K562 (cell line): ENCODE measurements at regions not wholly inside any gene's neighbourhood (a gene's known extent, or its start where the extent isn't known, plus 50 kb on each side); places are given as distances from the start of the nearest gene placed in this dataset.

Experiments
- ATAC-seq: fragments of 200-7000 bp; cut with Tn5 transposase; 3 replicates; pipeline ENCODE4 v1.9.1; 2020; ENCODE audit warnings: moderate library complexity
- BruUV-seq: library from RNA; stranded (reverse); fragments of 400-500 nt; replicated peaks from 2 replicates; lab custom pipeline; 2021; lab: Mats Ljungman, UMichigan
- CTCF ChIA-PET: fragments of 300-600 bp; formaldehyde crosslinking; extraction: SDS; loops from one replicate; lab custom pipeline; 2021; ENCODE audit warnings: low intra/inter-chr PET ratio; lab: Yijun Ruan, JAX
- POLR2A ChIA-PET: fragments of 300-600, 350-650 bp; sonication (Branson Sonifier 250); formaldehyde crosslinking; extraction: SDS; loops from one replicate; lab custom pipeline; 2021; ENCODE audit warnings: antibody characterized with exemption, inconsistent platforms; lab: Yijun Ruan, JAX
- DNase-seq, 4 experiments: peaks; one replicate each; pipeline versions ENCODE4 v3.0.0 to v3.0.0-alpha.2; 2011 to 2018; ENCODE audit warnings: low spot score in 3 of 4, mixed read lengths in 3 of 4; ENCODE audit errors: extremely low read depth in 1 of 4
- FAIRE-seq: peaks from 2 replicates; lab custom pipeline; 2011; peaks lifted over from hg19 to GRCh38; lab: Jason Lieb, UNC
- H2AFZ ChIP-seq: 2 replicates; pipeline ENCODE4 v1.6.0; 2011; ENCODE audit warnings: low read depth, low read length, control low read depth, inconsistent platforms
- H3K27ac ChIP-seq: fragments of 200-600 bp; 3 replicates; pipeline ENCODE4 v1.8.0; 2011; ENCODE audit warnings: low read depth, mild to moderate bottlenecking, control low read depth, inconsistent platforms, low read length, moderate library complexity, mixed read lengths; ENCODE audit errors: extremely low read depth
- H3K27me3 ChIP-seq, 2 experiments: fragments of 300-600 bp in 1 of 2; 2 replicates in 1 of 2; 3 replicates in 1 of 2; pipeline versions ENCODE4 v1.6.0 to v1.8.0; 2011; ENCODE audit warnings: inconsistent platforms in 2 of 2, low read length in 2 of 2, mild to moderate bottlenecking in 1 of 2, mixed read lengths in 1 of 2, moderate library complexity in 1 of 2; ENCODE audit not compliant: control insufficient read depth in 2 of 2, insufficient read depth in 2 of 2
- H3K36me3 ChIP-seq: fragments of 300-600 bp; 3 replicates; pipeline ENCODE4 v1.8.0; 2011; ENCODE audit warnings: mild to moderate bottlenecking, low read length, inconsistent platforms; ENCODE audit not compliant: control insufficient read depth, insufficient read depth
- H3K4me1 ChIP-seq, 2 experiments: fragments of 200-600 bp in 1 of 2; replicated peaks in 1 of 2; 2 replicates in 1 of 2; 3 replicates in 1 of 2; pipeline versions ENCODE4 v1.5.1 to v1.8.0; 2011; ENCODE audit warnings: inconsistent platforms in 2 of 2, low read length in 2 of 2, mild to moderate bottlenecking in 1 of 2, mixed read lengths in 1 of 2, moderate library complexity in 1 of 2; ENCODE audit not compliant: control insufficient read depth in 2 of 2, insufficient read depth in 2 of 2
- H3K4me2 ChIP-seq: 2 replicates; pipeline ENCODE4 v1.6.1; 2011; ENCODE audit warnings: low read length, control low read depth, inconsistent platforms, mixed read lengths; ENCODE audit not compliant: insufficient read depth
- H3K4me3 ChIP-seq: fragments of 200-600 bp; sonication (generic), shearing (Covaris generic); 2 replicates; pipeline ENCODE4 v1.5.1; 2016; ENCODE audit warnings: control low read depth, inconsistent platforms
- H3K79me2 ChIP-seq: fragments of 200-600 bp; 3 replicates; pipeline ENCODE4 v1.8.0; 2011; ENCODE audit warnings: low read length, inconsistent platforms; ENCODE audit not compliant: control insufficient read depth, insufficient read depth
- H3K9ac ChIP-seq, 2 experiments: 2 replicates each; pipeline versions ENCODE4 v1.6.0 to v1.6.1; 2011; ENCODE audit warnings: low read depth in 2 of 2, low read length in 2 of 2, control low read depth in 1 of 2, inconsistent platforms in 1 of 2, mild to moderate bottlenecking in 1 of 2, mixed read lengths in 1 of 2; ENCODE audit not compliant: insufficient read depth in 1 of 2
- H3K9me1 ChIP-seq: one replicate; pipeline ENCODE4 v1.6.0; 2011; ENCODE audit warnings: inconsistent platforms, mild to moderate bottlenecking, low read length, moderate library complexity; ENCODE audit not compliant: control insufficient read depth, insufficient read depth
- H3K9me3 ChIP-seq: replicated peaks from 2 replicates; pipeline ENCODE4 v1.5.1; 2011; ENCODE audit warnings: low read depth, low read length, inconsistent platforms; ENCODE audit not compliant: control insufficient read depth, insufficient read depth
- H4K20me1 ChIP-seq: replicated peaks from 2 replicates; pipeline ENCODE4 v1.6.1; 2011; ENCODE audit warnings: low read length, inconsistent platforms, mixed read lengths; ENCODE audit not compliant: control insufficient read depth, insufficient read depth
- ARID4B ChIP-seq: sonication (generic); formaldehyde crosslinking; IDR thresholded peaks from 2 replicates; pipeline ENCODE4 v1.8.0; 2022; ENCODE audit warnings: mild to moderate bottlenecking, missing genetic modification reagents
- MTA2 ChIP-seq: fragments of 450-650 bp; IDR thresholded peaks from 2 replicates; pipeline ENCODE4 v1.6.1; 2016; ENCODE audit warnings: low read depth
- WGBS: fragments of 100-300 bp; shearing (Covaris generic); methylation state at CpG from one replicate; pipeline ENCODE4 v1.1.6; 2016; ENCODE audit warnings: low coverage, mixed read lengths; ENCODE audit not compliant: insufficient coverage; ENCODE audit errors: missing lambda C conversion rate; 5-methylcytosine and 5-hydroxymethylcytosine counted together
- in situ Hi-C: fragments of 300-500 bp; cut with MboI; formaldehyde crosslinking; loops from 4 replicates; pipeline ENCODE4 v1.15.0; 2018; ENCODE audit warnings: inconsistent platforms, mixed read lengths
- intact Hi-C: fragments of 100-400 bp; cut with micrococcal nuclease; formaldehyde crosslinking; loops from 2 replicates; pipeline ENCODE4 v1.14.2; 2022
- TF ChIP-seq, protein P1 (sequence below), 2 experiments: fragments of 250-450 bp in 1 of 2; fragments of 450-650 bp in 1 of 2; sonication (Bioruptor Pico) in 1 of 2; IDR thresholded peaks; 2 replicates each; pipeline versions ENCODE4 v1.6.1 to v1.8.0; 2016 to 2021; ENCODE audit warnings: mild to moderate bottlenecking in 2 of 2, moderate library complexity in 2 of 2, missing compliant biosample characterization in 1 of 2, missing genetic modification characterization in 1 of 2

- Histone ChIP-seq H2AFZ (no peak overlapping the region), H3K27me3 (peaks cover 6 to 26% of the 10 kb centered on the region in 2 experiments; a peak in 3 of 5 replicates), H3K36me3 (no peaks in the 10 kb centered on the region), H3K9me3 (no peaks in the 10 kb centered on the region), H3K4me3 (no peak overlapping the region), H3K79me2 (no peaks in the 10 kb centered on the region), H3K9me1 (no peaks in the 10 kb centered on the region), H4K20me1 (no peaks in the 10 kb centered on the region; the same call in 1 of the 2 replicates), H3K4me1 (no peaks in the 10 kb centered on the region), H3K9ac (no peak overlapping the region), H3K4me2 (no peak overlapping the region), H3K27ac (no peak overlapping the region)
- no peak for ATAC-seq
- CTCF ChIA-PET, result no interaction called here
- POLR2A ChIA-PET, result interaction anchor here (0.5 kb wide), 1 partner anchor 107 kb away, joined by 3 read pairs; no protein-coding TSS in a partner anchor
- intact Hi-C loops, result no loop called here
- in situ Hi-C loops, result loop anchor here (25.0 kb wide), 1 partner anchor 899 kb away; a partner anchor contains a TSS
- 0% methylated on average over 4 of the region's 9 CpGs for WGBS
- TF ChIP-seq, protein P1, sequence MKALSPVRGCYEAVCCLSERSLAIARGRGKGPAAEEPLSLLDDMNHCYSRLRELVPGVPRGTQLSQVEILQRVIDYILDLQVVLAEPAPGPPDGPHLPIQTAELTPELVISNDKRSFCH (CRISPR knock-in tag; IDR thresholded peaks at IDR 0.05), result no peak
- TF ChIP-seq, protein P1 (tag; IDR thresholded peaks at IDR 0.05), result no peak
- TF ChIP-seq MTA2 (no peak), ARID4B (CRISPR knock-in tag) (no peak)
- BruUV-seq, result no TSS peak
- DNase-seq, result no peak
- no peak for FAIRE-seq
These were observed 825.6 kb downstream of the TBC1D22A start for GRCh38 chr22:47587861-47588577.
